ENCODE measurements at regions not wholly inside any gene's neighbourhood (a gene's known extent, or its start where the extent isn't known, plus 50 kb on each side); places are given as distances from the start of the nearest gene placed in this dataset.

- POLR2A ChIA-PET = no interaction called here
- Histone ChIP-seq H3K4me3 (ENCODE audit: low read depth in 2 of 2, low read length in 1 of 2) (no peak overlapping the region), H3K9ac (no peak overlapping the region), H3K4me1 (ENCODE audit: control insufficient read depth in 1 of 2, insufficient read depth in 2 of 2, low read depth in 1 of 2, low read length in 1 of 2) (no peaks in the 10 kb centered on the region), H3F3A (replicated peaks; ENCODE audit: insufficient read depth) (no peaks in the 10 kb centered on the region), H3K36me3 (replicated peaks in 1 of 2; ENCODE audit: control insufficient read depth in 1 of 2, insufficient read depth in 2 of 2, low read length in 1 of 2) (no peaks in the 10 kb centered on the region), H4K20me1 (ENCODE audit: insufficient read depth) (no peaks in the 10 kb centered on the region), H3K9me2 (no peaks in the 10 kb centered on the region), H3K4me2 (no peak overlapping the region), H3K27me3 (ENCODE audit: insufficient read depth) (no peaks in the 10 kb centered on the region), H3K27ac (ENCODE audit: low read depth in 2 of 2, low read length in 1 of 2) (no peak overlapping the region), H3K9me3 (no peaks in the 10 kb centered on the region), H2AFZ (ENCODE audit: low read depth) (no peak overlapping the region), H3K79me2 (ENCODE audit: insufficient read depth) (no peaks in the 10 kb centered on the region)
- 0% methylated on average over 3 of the region's 3 CpGs for WGBS (ENCODE audit: low lambda C conversion rate)
- no peak for DNase-seq
- CTCF ChIA-PET = no interaction called here
- no peak for TF ChIP-seq SMC3 (IDR thresholded peaks at IDR 0.05; ENCODE audit: low read depth, low read length)
Measured at GRCh38 chr5:161230221-161230620, 316.3 kb downstream of the GABRB2 start.

- Histone ChIP-seq H3K4me3 (ENCODE audit: low read depth in 2 of 2, low read length in 1 of 2) (no peak overlapping the region), H3K9me3 (0 out of 2 replicates have a peak, but pooled peaks cover 3% of the 10 kb centered on the region), H3K9me2 (no peaks in the 10 kb centered on the region), H4K20me1 (ENCODE audit: insufficient read depth) (no peaks in the 10 kb centered on the region), H3K9ac (no peak overlapping the region), H3K36me3 (replicated peaks in 1 of 2; ENCODE audit: control insufficient read depth in 1 of 2, insufficient read depth in 2 of 2, low read length in 1 of 2) (no peaks in the 10 kb centered on the region), H3K4me1 (ENCODE audit: control insufficient read depth in 1 of 2, insufficient read depth in 2 of 2, low read depth in 1 of 2, low read length in 1 of 2) (no peaks in the 10 kb centered on the region), H3K27me3 (ENCODE audit: insufficient read depth) (no peaks in the 10 kb centered on the region), H3K4me2 (no peak overlapping the region), H3F3A (replicated peaks; ENCODE audit: insufficient read depth) (no peaks in the 10 kb centered on the region), H3K27ac (ENCODE audit: low read depth in 2 of 2, low read length in 1 of 2) (no peak overlapping the region), H3K79me2 (ENCODE audit: insufficient read depth) (no peaks in the 10 kb centered on the region), H2AFZ (ENCODE audit: low read depth) (no peak overlapping the region)
- CTCF ChIA-PET = no interaction called here
- no peak for DNase-seq
- POLR2A ChIA-PET = no interaction called here
- 1% methylated on average over 4 of the region's 4 CpGs for WGBS (ENCODE audit: low lambda C conversion rate)
- TF ChIP-seq GATA2 (CRISPR knock-in tag; IDR thresholded peaks at IDR 0.05) = no peak
- TF ChIP-seq EP300 (IDR thresholded peaks at IDR 0.05; ENCODE audit: borderline replicate concordance in 1 of 2, low read depth in 1 of 2, low read length in 1 of 2) = no peak
- TF ChIP-seq NRF1 (IDR thresholded peaks at IDR 0.05; ENCODE audit: low read depth, low read length) = no peak
- TF ChIP-seq ZBTB33 (IDR thresholded peaks at IDR 0.05; ENCODE audit: borderline replicate concordance, low read depth) = no peak
- TF ChIP-seq MAX (IDR thresholded peaks at IDR 0.05; ENCODE audit: low read depth) = no peak
- no peak for TF ChIP-seq MXI1 (IDR thresholded peaks at IDR 0.05; ENCODE audit: low read depth, low read length)
- TF ChIP-seq TAF1 (IDR thresholded peaks at IDR 0.05; ENCODE audit: borderline replicate concordance, low read depth, low read length) = no peak
- no peak for TF ChIP-seq EZH2phosphoT487 (IDR thresholded peaks at IDR 0.05; ENCODE audit: borderline replicate concordance, low read depth)
- no peak for TF ChIP-seq SMC3 (IDR thresholded peaks at IDR 0.05; ENCODE audit: low read depth, low read length)
- TF ChIP-seq CTCF (IDR thresholded peaks at IDR 0.05) = no peak
- TF ChIP-seq FOSL2 (IDR thresholded peaks at IDR 0.05; ENCODE audit: borderline replicate concordance, low read depth) = no peak
Measured at GRCh38 chr5:161219816-161220215, 326.7 kb downstream of the GABRB2 start.

All from SK-N-SH (cell line).